GM19455 (cell line): ENCODE measurements at regions not wholly inside any gene's neighbourhood (a gene's known extent, or its start where the extent isn't known, plus 50 kb on each side); places are given as distances from the start of the nearest gene placed in this dataset.

Experiments used
- ATAC-seq: cut with Tn5 transposase; IDR thresholded peaks from one replicate; pipeline ENCODE4 v1.9.1; 2021; ENCODE audit not compliant: unreplicated experiment

DNA sequence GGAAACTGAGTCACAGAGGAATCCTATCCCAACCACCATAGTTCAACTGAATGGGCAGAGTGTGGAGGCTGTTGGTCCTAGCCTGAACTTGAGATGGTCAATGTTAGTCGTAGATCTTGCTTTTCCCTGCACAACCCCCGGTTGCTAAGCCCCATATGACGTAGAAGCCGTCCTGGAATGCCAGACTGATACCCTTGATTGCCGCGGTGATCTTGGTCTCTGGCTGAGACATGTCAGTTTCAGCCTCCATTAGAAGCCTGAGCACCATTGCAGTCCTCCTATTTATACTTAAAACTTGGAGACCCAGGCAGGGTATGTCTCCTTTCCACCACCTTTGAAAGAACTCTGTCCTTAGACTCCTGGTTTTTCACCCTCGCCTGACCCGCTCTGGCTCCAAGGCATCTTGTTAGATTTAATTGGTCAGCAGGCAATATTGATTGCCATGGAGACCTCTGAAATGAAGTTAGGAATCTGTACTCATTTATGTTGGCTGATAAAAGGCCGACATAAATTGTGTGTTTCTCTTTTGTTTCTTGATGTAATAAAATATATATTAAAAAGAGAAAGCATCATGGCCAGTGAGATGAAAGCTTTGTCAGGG lies 53.4 kb downstream of the RPLP1 start:
- ATAC-seq = no peak

- no peak for ATAC-seq
Measured at GRCh38 chr15:69508659-69509058, 56.0 kb downstream of the RPLP1 start.

- no peak for ATAC-seq
Measured at GRCh38 chr15:69509131-69509530, 56.5 kb downstream of the RPLP1 start.

- no peak for ATAC-seq
Measured at GRCh38 chr15:69510556-69510955, 57.9 kb downstream of the RPLP1 start.

DNA sequence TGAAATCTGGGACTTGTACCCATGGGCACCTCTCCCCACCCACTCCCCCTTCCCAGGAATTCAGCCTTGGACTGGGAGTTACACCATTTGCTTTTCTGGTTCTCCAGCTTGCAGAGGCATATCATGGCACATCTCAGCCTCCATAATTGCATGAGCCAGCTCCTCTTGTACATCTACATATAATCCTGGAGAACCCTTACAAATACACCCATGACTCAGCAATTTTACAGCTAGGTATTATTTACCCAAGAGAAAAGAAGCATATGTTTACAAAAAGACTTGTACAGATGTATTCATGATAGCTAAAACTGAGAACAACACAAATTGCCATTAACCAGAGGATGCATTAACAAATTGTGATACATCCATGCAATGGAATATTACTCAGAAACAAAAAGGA lies 58.4 kb downstream of the RPLP1 start:
- ATAC-seq = no peak

DNA sequence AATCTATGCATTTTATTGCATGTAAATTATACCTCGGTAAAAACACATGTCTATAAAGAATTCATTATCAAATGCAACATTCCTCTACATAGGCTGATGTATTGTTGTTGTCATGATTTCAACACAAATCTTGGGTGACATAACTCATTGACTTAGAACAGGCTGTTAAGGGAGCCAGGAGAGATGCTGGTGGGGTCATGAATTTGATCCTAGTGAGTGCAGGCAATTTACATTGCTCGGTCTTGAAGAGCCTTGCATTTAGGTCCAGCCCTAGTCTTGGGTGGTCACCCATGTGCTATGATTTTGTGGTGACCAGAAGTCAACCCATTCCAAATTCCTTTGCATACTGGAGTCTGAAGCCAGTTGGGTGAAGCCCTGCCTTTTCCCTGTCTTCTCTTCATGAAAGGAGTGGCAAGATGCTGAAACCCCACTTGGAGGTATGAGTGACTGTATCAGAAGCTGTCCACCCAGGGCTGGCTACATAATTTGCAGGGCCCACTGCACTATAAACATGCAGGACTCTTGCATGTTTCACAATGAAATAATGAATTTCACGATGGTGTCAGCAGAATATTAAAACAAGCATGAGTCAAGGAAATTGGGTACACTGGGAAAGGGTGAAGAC lies 59.2 kb downstream of the RPLP1 start:
- no peak for ATAC-seq

- ATAC-seq = no peak
Measured at GRCh38 chr15:69513450-69513960, 60.9 kb downstream of the RPLP1 start.

DNA sequence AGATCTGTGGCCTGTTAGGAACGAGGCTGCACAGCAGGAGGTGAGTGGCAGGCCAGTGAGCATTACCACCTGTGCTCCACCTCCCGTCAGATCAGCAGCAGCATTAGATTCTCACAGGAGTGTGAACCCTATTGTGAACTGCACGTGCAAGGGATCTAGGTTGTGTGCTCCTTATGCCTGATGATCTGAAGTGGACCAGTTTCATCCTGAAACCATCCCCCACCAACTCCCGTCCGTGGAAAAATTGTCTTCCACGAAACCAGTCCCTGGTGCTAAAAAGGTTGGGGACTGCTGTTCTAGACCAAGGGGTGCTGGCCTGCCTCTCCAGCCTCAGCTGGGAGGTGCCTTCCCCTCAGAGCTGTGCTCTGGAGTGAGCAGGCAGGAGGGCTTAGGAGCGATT lies 61.4 kb downstream of the RPLP1 start:
- no peak for ATAC-seq

DNA sequence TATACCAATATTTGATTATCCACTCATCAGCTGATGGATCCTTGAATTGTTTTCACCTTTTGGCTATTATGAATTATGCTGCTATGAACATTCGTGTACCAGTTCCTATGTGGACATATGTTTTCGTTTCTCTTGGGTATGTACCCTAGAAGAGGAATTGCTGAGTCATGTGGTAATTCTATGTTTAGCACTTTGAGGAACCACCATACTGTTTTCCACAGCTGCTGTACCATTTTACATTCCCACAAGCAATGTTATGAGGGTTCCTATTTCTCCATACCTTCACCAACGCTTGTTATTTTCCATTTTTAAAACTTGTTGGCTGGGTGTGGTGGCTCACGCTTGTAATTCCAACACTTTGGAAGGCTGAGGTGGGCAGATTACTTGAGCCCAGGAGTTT lies 62.9 kb downstream of the RPLP1 start:
- ATAC-seq = no peak

DNA sequence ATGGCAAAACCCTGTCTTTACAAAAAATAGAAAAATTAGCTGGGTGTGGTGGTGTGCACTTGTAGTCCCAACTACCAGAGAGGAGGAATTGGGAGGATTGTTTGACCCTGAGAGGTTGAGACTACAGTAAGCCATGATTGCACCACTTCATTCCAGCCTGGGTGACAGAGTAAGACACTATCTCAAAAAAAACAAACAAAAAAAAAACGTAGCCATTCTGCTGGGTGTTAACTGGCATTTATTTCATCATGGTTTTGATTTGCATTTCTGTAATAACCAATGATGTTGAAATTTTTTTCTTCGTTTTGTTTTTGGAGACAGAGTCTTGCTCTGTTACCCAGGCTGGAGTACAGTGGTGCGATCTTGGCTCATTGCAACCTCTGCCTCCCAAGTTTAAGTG lies 63.3 kb downstream of the RPLP1 start:
- ATAC-seq = no peak

GRCh38 chr15:69517052-69517451 lies 64.4 kb downstream of the RPLP1 start:
- ATAC-seq = no peak

DNA sequence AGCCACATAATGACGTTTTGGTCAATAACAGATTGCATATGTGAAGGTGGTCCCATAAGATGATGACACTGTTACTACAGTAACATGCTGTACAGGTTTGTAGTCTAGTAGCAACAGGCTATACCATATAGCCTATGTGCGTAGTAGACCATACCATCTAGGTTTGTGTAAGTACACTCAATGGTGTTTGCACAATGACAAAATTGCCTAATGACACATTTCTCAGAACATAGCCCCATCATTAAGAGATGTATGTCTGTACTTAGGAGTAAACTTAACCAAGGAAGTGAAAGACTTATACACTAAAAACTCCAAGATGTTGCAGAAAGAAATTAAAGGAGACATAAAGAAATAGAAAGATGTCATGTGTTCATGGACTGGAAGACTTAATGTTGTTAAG lies 66.2 kb downstream of the RPLP1 start:
- ATAC-seq = no peak

DNA sequence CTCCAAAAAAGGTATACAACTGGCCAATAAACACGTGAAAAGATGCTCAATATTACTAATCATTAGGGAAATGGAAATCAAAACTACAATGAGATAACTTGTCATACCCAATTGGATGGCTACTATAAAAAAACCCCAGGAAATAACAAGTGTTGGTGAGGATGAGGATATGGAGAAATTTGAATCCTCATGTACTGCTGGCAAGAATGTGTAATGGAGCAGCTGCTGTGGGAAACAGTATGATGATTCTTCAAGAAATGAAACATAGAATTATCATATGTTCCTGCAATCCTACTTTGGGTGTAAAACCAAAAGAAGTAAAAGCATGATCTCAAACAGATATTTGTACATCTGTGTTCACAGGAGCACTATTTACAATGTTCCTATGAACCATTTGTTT lies 67.4 kb downstream of the RPLP1 start:
- no peak for ATAC-seq

DNA sequence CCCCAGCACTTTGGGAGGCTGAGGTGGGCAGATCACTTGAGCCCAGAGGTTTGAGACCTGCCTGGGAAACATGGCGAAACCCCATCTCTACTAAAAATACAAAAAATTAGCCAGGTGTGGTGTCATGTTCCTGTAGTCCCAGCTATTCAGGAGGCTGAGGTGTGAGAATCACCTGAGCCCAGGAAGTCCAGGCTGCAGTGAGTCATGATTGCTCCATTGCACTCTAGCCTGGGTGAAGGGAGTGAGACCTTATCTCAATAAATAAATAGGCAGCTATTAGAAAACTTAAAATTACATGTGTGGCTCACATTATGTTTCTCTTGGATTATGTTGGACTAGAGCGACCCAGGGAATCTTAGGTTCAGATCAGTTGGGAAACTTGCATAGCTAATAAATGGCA lies 69.7 kb downstream of the RPLP1 start:
- no peak for ATAC-seq

- no peak for ATAC-seq
Measured at GRCh38 chr15:69523010-69524001, 70.7 kb downstream of the RPLP1 start.

DNA sequence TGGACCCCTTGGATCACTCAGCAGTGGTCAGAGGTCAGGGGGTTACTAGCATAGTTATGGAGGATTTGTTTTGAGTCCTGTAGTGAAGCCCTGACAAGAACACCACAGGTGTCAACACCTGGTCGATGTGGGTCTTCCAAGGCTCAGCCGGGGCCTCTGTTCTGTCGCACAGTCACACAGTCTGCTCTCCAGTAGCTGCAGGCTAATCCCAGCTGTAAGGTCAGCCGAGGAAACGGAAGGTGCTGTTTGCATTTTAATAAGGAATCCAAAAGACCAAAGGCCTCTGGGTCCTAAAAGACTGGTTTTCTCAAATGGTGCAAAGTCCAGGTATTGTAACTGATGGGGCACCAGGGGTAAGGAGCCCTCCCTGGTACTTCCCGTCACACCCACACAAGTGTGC lies 71.7 kb downstream of the RPLP1 start:
- no peak for ATAC-seq

DNA sequence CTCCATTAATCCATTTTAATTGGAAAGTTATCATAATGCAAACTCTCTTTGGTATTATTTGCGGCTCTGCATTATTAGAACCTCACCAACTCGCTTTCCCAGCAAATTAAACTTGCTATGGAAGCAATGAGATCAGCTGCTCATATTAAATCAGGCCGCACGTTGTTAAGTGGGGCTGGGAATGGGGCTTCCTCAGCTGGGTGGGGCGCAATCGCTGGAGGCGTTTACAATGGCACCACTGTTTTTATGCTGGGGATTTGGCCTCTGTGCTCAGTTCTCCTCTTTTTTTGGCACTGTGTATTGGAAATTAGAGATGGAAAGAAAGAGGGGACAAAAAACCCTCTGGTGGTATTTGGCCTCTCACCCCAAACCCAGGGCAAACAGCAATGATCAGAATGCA lies 72.2 kb downstream of the RPLP1 start:
- ATAC-seq = no peak

DNA sequence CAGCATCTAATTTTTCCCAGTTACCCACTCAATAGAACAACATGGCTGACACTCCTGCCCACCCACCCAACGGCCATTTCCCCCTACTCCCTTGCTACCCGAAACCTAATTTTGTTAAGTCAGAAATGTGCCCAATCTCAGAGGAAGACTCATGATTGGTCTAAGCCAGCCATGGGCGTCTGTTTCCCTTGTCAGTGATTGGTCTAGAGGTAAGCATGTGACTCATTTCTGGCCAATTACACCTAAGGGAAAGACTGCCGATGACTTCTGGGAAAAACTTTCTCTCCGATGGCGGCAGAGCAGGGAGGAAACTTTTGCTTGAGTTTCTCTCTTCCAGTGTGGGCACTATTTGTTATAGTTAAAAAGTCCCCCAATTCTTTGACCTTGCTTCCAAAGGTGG lies 72.9 kb downstream of the RPLP1 start:
- no peak for ATAC-seq

DNA sequence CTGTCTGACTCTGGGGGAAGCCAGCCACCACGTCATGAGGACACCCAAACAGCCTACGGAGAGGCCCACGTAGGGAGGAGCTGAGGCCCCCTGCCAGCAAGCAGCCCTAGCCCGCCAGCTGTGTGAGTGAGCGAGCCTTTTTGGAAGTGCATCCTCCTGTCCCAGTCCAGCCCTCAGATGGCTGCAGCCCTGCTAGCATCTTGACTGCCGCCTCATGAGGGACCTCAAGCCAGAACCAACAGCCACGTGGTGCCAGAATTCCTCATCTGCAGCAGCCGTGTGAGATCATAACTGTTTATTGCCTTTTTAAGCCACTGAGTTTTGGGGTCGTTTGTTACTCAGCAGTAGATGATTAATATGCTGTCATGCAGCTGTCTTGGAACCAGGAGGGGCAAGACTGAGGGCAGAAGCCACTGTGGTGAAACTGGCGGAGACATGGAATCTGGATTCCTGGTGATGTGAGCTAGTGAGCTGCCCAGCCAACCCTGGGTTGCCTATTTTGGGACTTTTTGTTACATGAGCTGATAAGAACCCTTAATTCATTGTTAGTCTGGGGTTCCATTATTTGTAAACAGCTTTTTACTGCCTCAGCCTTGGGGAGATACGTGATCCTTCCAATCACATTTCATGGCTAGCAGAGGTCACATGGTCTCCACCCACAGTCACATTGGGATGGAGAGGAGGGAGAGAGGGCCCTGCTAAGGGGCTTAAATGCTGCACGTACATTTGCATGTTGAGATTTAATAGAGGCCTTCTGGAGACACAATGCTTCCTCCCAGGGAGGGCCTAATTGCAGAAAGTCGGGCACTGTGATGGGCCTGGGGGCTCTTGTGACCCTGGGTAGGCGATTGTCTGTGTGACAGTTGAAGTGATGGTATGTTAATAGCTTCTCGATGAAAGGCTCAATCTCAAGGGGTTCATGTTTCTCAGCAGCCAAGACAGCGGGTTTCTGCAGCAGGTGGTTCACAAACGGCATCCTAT lies 73.8 kb downstream of the RPLP1 start:
- no peak for ATAC-seq

DNA sequence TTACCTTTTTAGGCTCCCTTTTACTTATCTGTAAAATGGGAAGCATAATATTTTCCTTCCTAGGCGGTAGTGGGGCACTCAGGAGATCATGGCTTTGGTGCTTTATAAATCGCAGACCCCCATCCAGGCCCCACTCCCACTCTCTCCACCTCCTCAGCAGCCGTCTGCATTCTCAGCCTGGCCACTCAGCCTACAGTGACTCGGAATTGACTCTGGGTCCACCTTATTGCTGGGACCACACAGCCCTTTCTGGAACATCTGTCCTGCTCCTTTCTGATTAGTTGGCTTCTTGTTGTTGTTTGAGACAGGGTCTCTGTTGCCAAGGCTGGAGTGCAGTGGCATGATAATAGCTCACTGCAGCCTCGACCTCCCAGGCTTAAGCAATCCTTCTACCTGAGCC lies 76.5 kb downstream of the RPLP1 start:
- ATAC-seq = no peak
